ENCODE measurements at regions not wholly inside any gene's neighbourhood (a gene's known extent, or its start where the extent isn't known, plus 50 kb on each side); places are given as distances from the start of the nearest gene placed in this dataset.
A peak's percentile ranks its signal among the peaks of the same experiment; 100 is the strongest.
"Not testable (repeated sequence)": the region's sequence is repeated elsewhere in the genome, so short reads cannot be mapped to it uniquely, and the experiment has no call there.

DNA sequence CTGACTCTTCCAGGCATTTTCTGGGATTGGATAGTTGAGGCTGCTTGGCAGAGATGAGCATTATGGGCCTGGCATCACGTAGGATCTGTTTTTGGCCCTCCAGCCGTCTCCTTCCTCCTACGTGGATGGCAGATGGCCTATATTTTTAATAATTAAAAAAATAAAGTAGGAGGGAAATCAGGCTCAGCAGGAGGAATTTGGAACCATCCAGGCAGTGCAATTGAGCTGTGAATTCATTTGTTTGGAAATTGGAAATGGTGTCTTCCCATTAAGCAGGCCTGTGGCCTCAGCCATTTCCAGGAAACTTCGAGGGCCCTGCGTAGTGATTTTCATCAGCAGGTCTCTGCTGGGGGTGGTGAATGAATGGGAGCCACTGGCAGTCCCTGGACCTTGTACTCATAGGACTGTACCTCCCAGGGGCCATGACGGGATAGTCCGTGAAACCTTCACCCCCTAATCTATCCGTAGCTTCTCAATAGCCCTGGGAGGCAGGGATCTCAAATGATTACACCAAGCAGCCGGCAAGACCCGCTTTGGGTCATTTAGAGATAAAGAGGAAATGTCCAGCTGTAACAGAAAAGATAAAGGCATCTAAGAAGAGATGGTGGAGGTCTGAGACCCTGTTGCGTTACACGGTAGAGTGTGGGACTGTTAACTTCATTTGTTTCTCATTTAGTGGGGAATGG lies 73.1 kb upstream of the TNP1 start:
- no CpG with 5 or more reads among the region's 12 CpGs for WGBS, 2 donors (ENCODE audit: extremely low coverage in 2 of 2, insufficient read length in 2 of 2, insufficient replicate concordance in 1 of 2)
- no peak for DNase-seq (ENCODE audit: low spot score)
- H2BK120ac ChIP-seq (ENCODE audit: low read depth, low read length) = no peak overlapping the region

DNA sequence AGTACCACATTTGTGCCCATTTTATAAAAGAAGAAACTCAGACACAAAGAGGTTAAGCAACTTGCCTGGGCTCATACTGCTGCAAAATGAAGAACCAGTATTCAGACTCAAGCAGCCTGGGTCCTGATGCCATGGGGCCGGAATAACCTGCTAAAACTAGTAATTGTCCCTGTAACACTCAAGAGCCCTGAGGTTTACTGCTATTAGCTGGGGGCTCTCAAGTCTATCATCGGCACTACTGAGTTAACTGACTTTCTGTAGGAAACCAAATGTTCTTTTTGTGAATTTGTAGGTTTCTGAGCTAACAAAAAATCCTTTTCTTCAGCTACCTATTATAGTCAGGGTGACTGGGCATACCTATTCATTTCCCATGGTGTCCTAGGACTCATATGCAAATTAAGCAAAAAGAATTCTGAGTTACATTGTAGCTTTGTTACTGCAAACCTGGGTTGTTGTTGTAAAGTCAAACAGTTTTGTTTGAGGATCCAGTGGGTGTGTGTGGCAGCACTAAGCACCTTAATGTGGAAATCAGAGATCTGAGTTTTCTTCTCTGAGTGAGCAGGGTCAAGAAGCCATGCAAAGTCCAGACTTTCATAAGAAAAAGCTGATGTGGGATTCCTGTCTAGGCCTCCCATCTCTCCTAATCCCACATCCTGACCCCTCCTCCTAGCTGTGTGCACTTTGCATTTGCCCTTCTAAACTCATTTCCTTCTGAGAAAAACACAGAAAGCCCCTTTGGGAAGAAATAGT lies 72.4 kb upstream of the TNP1 start:
- no peak overlapping the region for H3K18ac ChIP-seq (ENCODE audit: low read length)
- no CpG with 5 or more reads among the region's 2 CpGs for WGBS, 2 donors (ENCODE audit: extremely low coverage in 2 of 2, insufficient read length in 2 of 2, insufficient replicate concordance in 1 of 2)
- no peak overlapping the region for H2BK15ac ChIP-seq (ENCODE audit: low read length)
- peak overlapping the region; percentile 67 for H2AFZ ChIP-seq (ENCODE audit: low read length)
- no peak overlapping the region for H3K4me3 ChIP-seq (ENCODE audit: low read length in 2 of 2)
- DNase-seq (ENCODE audit: low spot score) = no peak
- no peaks in the 10 kb centered on the region for H3K9me3 ChIP-seq (replicated peaks in 1 of 2; ENCODE audit: control insufficient read depth in 2 of 2, insufficient read depth in 1 of 2, low read depth in 1 of 2, low read length in 2 of 2)
- H3K4ac ChIP-seq (ENCODE audit: low read length) = no peak overlapping the region
- H2BK5ac ChIP-seq (ENCODE audit: low read length) = no peak overlapping the region
- no peak overlapping the region for H2BK120ac ChIP-seq (ENCODE audit: low read depth, low read length)
- no peak overlapping the region for H3K23ac ChIP-seq (ENCODE audit: low read depth, low read length, poor library complexity)
- no peaks in the 10 kb centered on the region for H3K27me3 ChIP-seq (ENCODE audit: control insufficient read depth in 3 of 3, insufficient read depth in 3 of 3, low read depth in 1 of 3, low read length in 3 of 3)
- H3K27ac ChIP-seq (replicated peaks; ENCODE audit: low read length) = no peak overlapping the region
- H3K14ac ChIP-seq (ENCODE audit: low read length) = no peak overlapping the region
- no peak overlapping the region for H2BK12ac ChIP-seq (ENCODE audit: low read length)
- H2AK5ac ChIP-seq (ENCODE audit: low read depth, low read length) = no peak overlapping the region
- no peak overlapping the region for H4K8ac ChIP-seq (ENCODE audit: low read depth, low read length)
- no peak overlapping the region for H3K4me2 ChIP-seq (ENCODE audit: insufficient read depth, low read length, poor library complexity, severe bottlenecking)
- H3K4me1 ChIP-seq (ENCODE audit: control insufficient read depth in 2 of 2, insufficient read depth in 1 of 2, low read depth in 1 of 2, low read length in 2 of 2) = peaks cover 8 to 11% of the 10 kb centered on the region in 2 donors
- no peak overlapping the region for H4K91ac ChIP-seq (ENCODE audit: low read depth, low read length, poor library complexity)
- no peaks in the 10 kb centered on the region for H3K79me1 ChIP-seq (ENCODE audit: low read depth, low read length)
- no peak overlapping the region for H3K9ac ChIP-seq (ENCODE audit: low read depth, low read length, poor library complexity)
- no peaks in the 10 kb centered on the region for H3K36me3 ChIP-seq (replicated peaks in 1 of 2; ENCODE audit: control insufficient read depth in 2 of 2, insufficient read depth in 2 of 2, low read length in 2 of 2)

More for the DNA sequence above, 73.1 kb upstream of the TNP1 start:
- Histone ChIP-seq H4K8ac (ENCODE audit: low read depth, low read length) (no peak overlapping the region), H3K36me3 (replicated peaks in 1 of 2; ENCODE audit: control insufficient read depth in 2 of 2, insufficient read depth in 2 of 2, low read length in 2 of 2) (no peaks in the 10 kb centered on the region), H3K14ac (ENCODE audit: low read length) (no peak overlapping the region), H2AFZ (ENCODE audit: low read length) (peak overlapping the region; percentile 67), H2BK5ac (ENCODE audit: low read length) (no peak overlapping the region), H3K27me3 (ENCODE audit: control insufficient read depth in 3 of 3, insufficient read depth in 3 of 3, low read depth in 1 of 3, low read length in 3 of 3) (no peaks in the 10 kb centered on the region), H2BK12ac (ENCODE audit: low read length) (no peak overlapping the region), H4K91ac (ENCODE audit: low read depth, low read length, poor library complexity) (no peak overlapping the region), H3K4ac (ENCODE audit: low read length) (no peak overlapping the region), H3K27ac (replicated peaks; ENCODE audit: low read length) (no peak overlapping the region), H3K18ac (ENCODE audit: low read length) (no peak overlapping the region), H2AK5ac (ENCODE audit: low read depth, low read length) (no peak overlapping the region), H3K4me1 (ENCODE audit: control insufficient read depth in 2 of 2, insufficient read depth in 1 of 2, low read depth in 1 of 2, low read length in 2 of 2) (peaks cover 8 to 10% of the 10 kb centered on the region in 2 donors), H3K4me3 (ENCODE audit: low read length in 2 of 2) (no peak overlapping the region), H3K9me3 (replicated peaks in 1 of 2; ENCODE audit: control insufficient read depth in 2 of 2, insufficient read depth in 1 of 2, low read depth in 1 of 2, low read length in 2 of 2) (no peaks in the 10 kb centered on the region), H3K23ac (ENCODE audit: low read depth, low read length, poor library complexity) (no peak overlapping the region), H3K9ac (ENCODE audit: low read depth, low read length, poor library complexity) (no peak overlapping the region), H2BK15ac (ENCODE audit: low read length) (no peak overlapping the region), H3K79me1 (ENCODE audit: low read depth, low read length) (no peaks in the 10 kb centered on the region), H3K4me2 (ENCODE audit: insufficient read depth, low read length, poor library complexity, severe bottlenecking) (no peak overlapping the region)

DNA sequence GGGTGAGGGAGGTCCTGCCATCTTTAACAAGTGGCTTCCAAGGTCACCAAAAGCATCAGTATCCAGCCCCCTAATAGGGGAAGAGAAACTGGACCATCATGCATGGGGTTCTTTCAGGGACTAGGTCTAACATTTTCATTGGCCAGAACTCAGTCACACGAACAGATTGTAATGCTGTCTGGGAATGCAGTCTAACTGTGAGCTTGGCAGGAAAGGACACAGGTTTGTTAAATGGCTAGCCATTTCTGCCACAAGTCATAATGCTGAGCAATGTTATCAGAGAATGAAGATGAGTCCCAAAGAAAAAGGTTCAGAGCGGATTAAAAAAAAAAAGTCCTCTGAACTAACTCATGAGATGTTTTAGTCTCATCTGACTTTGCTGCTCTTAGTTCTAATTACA lies 70.9 kb upstream of the TNP1 start:
- Histone ChIP-seq H2BK15ac (ENCODE audit: low read length) (no peak overlapping the region), H2AFZ (ENCODE audit: low read length) (no peak overlapping the region), H3K9me3 (replicated peaks in 1 of 2; ENCODE audit: control insufficient read depth in 2 of 2, insufficient read depth in 1 of 2, low read depth in 1 of 2, low read length in 2 of 2) (no peaks in the 10 kb centered on the region), H4K91ac (ENCODE audit: low read depth, low read length, poor library complexity) (no peak overlapping the region), H3K23ac (ENCODE audit: low read depth, low read length, poor library complexity) (no peak overlapping the region), H3K27me3 (ENCODE audit: control insufficient read depth in 3 of 3, insufficient read depth in 3 of 3, low read depth in 1 of 3, low read length in 3 of 3) (no peaks in the 10 kb centered on the region), H3K27ac (replicated peaks; ENCODE audit: low read length) (no peak overlapping the region), H3K14ac (ENCODE audit: low read length) (no peak overlapping the region), H3K4me3 (ENCODE audit: low read length in 2 of 2) (no peak overlapping the region), H3K4me1 (ENCODE audit: control insufficient read depth in 2 of 2, insufficient read depth in 1 of 2, low read depth in 1 of 2, low read length in 2 of 2) (peaks cover 10 to 17% of the 10 kb centered on the region in 2 donors), H3K79me1 (ENCODE audit: low read depth, low read length) (no peaks in the 10 kb centered on the region), H4K8ac (ENCODE audit: low read depth, low read length) (no peak overlapping the region), H2BK120ac (ENCODE audit: low read depth, low read length) (no peak overlapping the region), H3K36me3 (replicated peaks in 1 of 2; ENCODE audit: control insufficient read depth in 2 of 2, insufficient read depth in 2 of 2, low read length in 2 of 2) (no peaks in the 10 kb centered on the region), H2BK12ac (ENCODE audit: low read length) (no peak overlapping the region), H3K4ac (ENCODE audit: low read length) (no peak overlapping the region), H3K9ac (ENCODE audit: low read depth, low read length, poor library complexity) (no peak overlapping the region), H2BK5ac (ENCODE audit: low read length) (no peak overlapping the region), H2AK5ac (ENCODE audit: low read depth, low read length) (no peak overlapping the region), H3K4me2 (ENCODE audit: insufficient read depth, low read length, poor library complexity, severe bottlenecking) (no peak overlapping the region), H3K18ac (ENCODE audit: low read length) (no peak overlapping the region)
- no CpG with 5 or more reads among the region's 2 CpGs for WGBS, 2 donors (ENCODE audit: extremely low coverage in 2 of 2, insufficient read length in 2 of 2, insufficient replicate concordance in 1 of 2)
- DNase-seq (ENCODE audit: low spot score) = no peak

DNA sequence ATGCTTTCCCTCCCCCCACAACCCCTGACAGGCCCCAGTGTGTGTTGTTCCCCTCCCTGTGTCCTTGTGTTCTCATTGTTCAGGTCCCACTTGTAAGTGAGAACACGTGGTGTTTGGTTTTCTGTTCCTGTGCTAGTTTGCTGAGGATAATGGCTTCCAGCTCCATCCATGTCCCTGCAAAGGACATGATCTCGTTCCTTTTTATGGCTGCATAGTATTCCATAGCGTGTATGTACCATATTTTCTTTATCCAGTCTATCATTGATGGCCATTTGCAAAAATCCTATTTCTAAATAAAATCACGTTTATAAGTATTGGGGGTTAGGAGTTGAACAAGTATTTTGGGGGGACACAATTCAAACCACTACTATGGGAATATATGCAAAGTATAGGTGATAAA lies 69.5 kb upstream of the TNP1 start:
- H3K9me3 ChIP-seq (replicated peaks in 1 of 2; ENCODE audit: control insufficient read depth in 2 of 2, insufficient read depth in 1 of 2, low read depth in 1 of 2, low read length in 2 of 2); H3K23ac ChIP-seq (ENCODE audit: low read depth, low read length, poor library complexity); H3K4me2 ChIP-seq (ENCODE audit: insufficient read depth, low read length, poor library complexity, severe bottlenecking); H3K4ac ChIP-seq (ENCODE audit: low read length); H2AK5ac ChIP-seq (ENCODE audit: low read depth, low read length); H3K9ac ChIP-seq (ENCODE audit: low read depth, low read length, poor library complexity); H4K91ac ChIP-seq (ENCODE audit: low read depth, low read length, poor library complexity); H3K4me3 ChIP-seq (ENCODE audit: low read length in 2 of 2); H3K18ac ChIP-seq (ENCODE audit: low read length); H2BK15ac ChIP-seq (ENCODE audit: low read length); DNase-seq (ENCODE audit: low spot score); H2BK12ac ChIP-seq (ENCODE audit: low read length); H4K8ac ChIP-seq (ENCODE audit: low read depth, low read length); H2BK120ac ChIP-seq (ENCODE audit: low read depth, low read length); H3K14ac ChIP-seq (ENCODE audit: low read length); H2AFZ ChIP-seq (ENCODE audit: low read length); H2BK5ac ChIP-seq (ENCODE audit: low read length); H3K27ac ChIP-seq (replicated peaks; ENCODE audit: low read length); H3K27me3 ChIP-seq (ENCODE audit: control insufficient read depth in 3 of 3, insufficient read depth in 3 of 3, low read depth in 1 of 3, low read length in 3 of 3); H3K36me3 ChIP-seq (replicated peaks in 1 of 2; ENCODE audit: control insufficient read depth in 2 of 2, insufficient read depth in 2 of 2, low read length in 2 of 2); H3K79me1 ChIP-seq (ENCODE audit: low read depth, low read length): not testable (repeated sequence)
- peaks cover 15 to 29% of the 10 kb centered on the region in 2 donors for H3K4me1 ChIP-seq (ENCODE audit: control insufficient read depth in 2 of 2, insufficient read depth in 1 of 2, low read depth in 1 of 2, low read length in 2 of 2)
- no CpG with 5 or more reads among the region's 4 CpGs for WGBS, 2 donors (ENCODE audit: extremely low coverage in 2 of 2, insufficient read length in 2 of 2, insufficient replicate concordance in 1 of 2)

Data from neuronal stem cell (in vitro differentiated cells).